ENCODE measurements at regions not wholly inside any gene's neighbourhood (a gene's known extent, or its start where the extent isn't known, plus 50 kb on each side); places are given as distances from the start of the nearest gene placed in this dataset.
A peak's percentile ranks its signal among the peaks of the same experiment; 100 is the strongest.

DNA sequence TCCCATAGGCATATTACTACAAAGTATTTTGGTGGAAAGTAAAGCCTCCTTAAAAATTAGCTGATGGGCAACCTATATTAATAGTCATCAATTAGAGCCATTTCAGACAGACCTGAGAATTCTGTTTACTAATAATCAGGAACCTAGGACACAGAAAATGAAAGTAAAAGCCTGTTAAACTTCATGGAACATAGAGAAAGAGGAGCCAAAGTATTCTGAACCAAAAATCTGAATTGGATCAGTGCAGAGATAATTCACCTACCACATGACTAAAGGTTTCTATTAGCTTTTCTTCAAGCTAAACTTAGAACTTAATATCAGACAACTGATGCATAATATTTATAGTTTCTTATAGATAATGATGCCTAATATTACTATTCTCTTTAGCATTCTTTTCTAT lies 204.5 kb upstream of the RHOBTB1 start:
- no peak overlapping the region for H2AFZ ChIP-seq
- no peaks in the 10 kb centered on the region for H3K4me1 ChIP-seq (ENCODE audit: insufficient read depth)
- no peaks in the 10 kb centered on the region for H3K79me2 ChIP-seq (ENCODE audit: insufficient read depth)
- no peak overlapping the region for H3K4me2 ChIP-seq (ENCODE audit: unreplicated experiment)
- no peak for TF ChIP-seq EZH2phosphoT487 (IDR thresholded peaks at IDR 0.05; ENCODE audit: insufficient read depth, low read depth)
- no peak for TF ChIP-seq EZH2 (IDR thresholded peaks at IDR 0.05; ENCODE audit: insufficient read depth, poor library complexity, severe bottlenecking)
- no peaks in the 10 kb centered on the region for H3K36me3 ChIP-seq (ENCODE audit: low read depth)
- H3K9ac ChIP-seq: no peak overlapping the region
- no peaks in the 10 kb centered on the region for H3F3A ChIP-seq (ENCODE audit: insufficient read depth)
- no peaks in the 10 kb centered on the region for H3K9me2 ChIP-seq (ENCODE audit: insufficient read depth)
- no peaks in the 10 kb centered on the region for H3K9me3 ChIP-seq (ENCODE audit: low read depth)
- no peak overlapping the region for H3K27ac ChIP-seq
- in situ Hi-C loops (cut with MboI): loop anchor here (10.0 kb wide), 1 partner anchor 586 kb away; no protein-coding TSS in a partner anchor
- H3K27me3 ChIP-seq (replicated peaks; ENCODE audit: insufficient read depth): no peaks in the 10 kb centered on the region
- H4K20me1 ChIP-seq (ENCODE audit: insufficient read depth): no peaks in the 10 kb centered on the region
- no peak overlapping the region for H3K4me3 ChIP-seq
- DNase-seq: no peak

DNA sequence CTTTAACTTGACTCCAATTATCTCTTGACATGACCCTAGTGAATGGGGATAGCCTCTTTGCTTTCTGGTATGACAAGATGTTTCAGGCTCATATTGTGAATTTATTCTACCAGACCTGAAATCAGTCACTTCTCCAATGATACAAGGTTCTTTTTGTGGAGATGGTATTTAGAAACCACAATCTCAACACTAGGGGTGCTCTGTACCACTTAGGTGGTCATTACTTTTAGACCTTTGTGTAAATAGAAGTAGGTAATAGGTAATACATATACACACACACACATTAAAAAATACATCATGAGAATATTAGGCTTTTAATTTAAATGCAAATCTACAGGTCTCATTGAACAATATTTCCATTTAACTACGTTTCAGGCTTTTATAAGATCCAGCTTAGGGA lies 199.0 kb upstream of the RHOBTB1 start:
- Histone ChIP-seq H4K20me1 (ENCODE audit: insufficient read depth) (no peaks in the 10 kb centered on the region), H3K9me2 (ENCODE audit: insufficient read depth) (no peaks in the 10 kb centered on the region), H3K79me2 (ENCODE audit: insufficient read depth) (no peaks in the 10 kb centered on the region), H3K9ac (no peak overlapping the region), H3K4me2 (ENCODE audit: unreplicated experiment) (no peak overlapping the region), H2AFZ (no peak overlapping the region), H3F3A (ENCODE audit: insufficient read depth) (0 out of 2 replicates have a peak, but pooled peaks cover 6% of the 10 kb centered on the region), H3K36me3 (ENCODE audit: low read depth) (no peaks in the 10 kb centered on the region), H3K9me3 (ENCODE audit: low read depth) (no peaks in the 10 kb centered on the region), H3K4me1 (ENCODE audit: insufficient read depth) (0 out of 2 replicates have a peak, but pooled peaks cover 2% of the 10 kb centered on the region), H3K27ac (no peak overlapping the region), H3K27me3 (replicated peaks; ENCODE audit: insufficient read depth) (no peaks in the 10 kb centered on the region), H3K4me3 (no peak overlapping the region)
- WGBS, 2 experiments (ENCODE audit: low coverage in 1 of 2, low lambda C conversion rate in 2 of 2, missing lambda C conversion rate in 2 of 2): 31 to 54% methylated on average over 1 of the region's 1 CpG
- in situ Hi-C loops (cut with MboI): loop anchor here (10.0 kb wide), 1 partner anchor 592 kb away; no protein-coding TSS in a partner anchor
- no peak for DNase-seq
- TF ChIP-seq EZH2 (IDR thresholded peaks at IDR 0.05; ENCODE audit: insufficient read depth, poor library complexity, severe bottlenecking) (no peak), EZH2phosphoT487 (IDR thresholded peaks at IDR 0.05; ENCODE audit: insufficient read depth, low read depth) (no peak)

- no peak overlapping the region for H3K27ac ChIP-seq
- no peak overlapping the region for H3K9ac ChIP-seq
- H3K4me3 ChIP-seq: no peak overlapping the region
- H3K4me2 ChIP-seq (ENCODE audit: unreplicated experiment): no peak overlapping the region
- no peaks in the 10 kb centered on the region for H4K20me1 ChIP-seq (ENCODE audit: insufficient read depth)
- TF ChIP-seq EZH2phosphoT487 (IDR thresholded peaks at IDR 0.05; ENCODE audit: insufficient read depth, low read depth) (no peak), EZH2 (IDR thresholded peaks at IDR 0.05; ENCODE audit: insufficient read depth, poor library complexity, severe bottlenecking) (no peak)
- no peaks in the 10 kb centered on the region for H3K9me2 ChIP-seq (ENCODE audit: insufficient read depth)
- H3F3A ChIP-seq (ENCODE audit: insufficient read depth): 0 out of 2 replicates have a peak, but pooled peaks cover 6% of the 10 kb centered on the region
- H3K36me3 ChIP-seq (ENCODE audit: low read depth): no peaks in the 10 kb centered on the region
- H3K9me3 ChIP-seq (ENCODE audit: low read depth): no peaks in the 10 kb centered on the region
- H3K4me1 ChIP-seq (ENCODE audit: insufficient read depth): peaks cover 2% of the 10 kb centered on the region; the same call in 1 of the 2 replicates
- DNase-seq: peak; percentile 73
- in situ Hi-C loops (cut with MboI): loop anchor here (10.0 kb wide), 1 partner anchor 594 kb away; no protein-coding TSS in a partner anchor
- no peaks in the 10 kb centered on the region for H3K27me3 ChIP-seq (replicated peaks; ENCODE audit: insufficient read depth)
- no peaks in the 10 kb centered on the region for H3K79me2 ChIP-seq (ENCODE audit: insufficient read depth)
- H2AFZ ChIP-seq: 0 out of 2 replicates have a peak overlapping the region, but pooled peaks have one; percentile 17
- 15 to 16% methylated on average over 7 of the region's 7 CpGs for WGBS, 2 experiments (ENCODE audit: low coverage in 1 of 2, low lambda C conversion rate in 2 of 2, missing lambda C conversion rate in 2 of 2)
These were observed 196.9 kb upstream of the RHOBTB1 start for GRCh38 chr10:61140765-61141392.

DNA sequence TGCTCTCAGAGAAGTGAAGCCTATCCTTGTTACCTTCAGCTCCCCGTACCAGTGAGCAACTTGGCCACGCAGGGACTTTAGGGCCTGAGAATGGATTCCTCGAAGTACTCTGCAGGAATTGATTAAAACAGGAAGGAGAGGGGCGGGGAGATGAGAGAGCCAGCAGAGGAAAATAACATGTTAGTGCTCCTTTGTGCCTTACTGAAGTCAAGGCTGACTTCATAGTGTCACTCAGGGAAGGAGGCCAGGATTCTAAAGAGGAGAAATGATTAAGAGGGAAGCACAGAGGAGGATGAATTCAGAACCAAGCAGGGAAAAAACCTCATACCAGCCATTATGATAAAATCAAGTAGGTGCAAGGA lies 195.6 kb upstream of the RHOBTB1 start:
- Histone ChIP-seq H4K20me1 (ENCODE audit: insufficient read depth) (no peaks in the 10 kb centered on the region), H3K4me1 (ENCODE audit: insufficient read depth) (peaks cover 2% of the 10 kb centered on the region; the same call in 1 of the 2 replicates), H3K9me2 (ENCODE audit: insufficient read depth) (no peaks in the 10 kb centered on the region), H3K9me3 (ENCODE audit: low read depth) (no peaks in the 10 kb centered on the region), H3F3A (ENCODE audit: insufficient read depth) (0 out of 2 replicates have a peak, but pooled peaks cover 6% of the 10 kb centered on the region), H2AFZ (peak overlapping the region; percentile 46), H3K27me3 (replicated peaks; ENCODE audit: insufficient read depth) (no peaks in the 10 kb centered on the region), H3K4me3 (no peak overlapping the region), H3K27ac (no peak overlapping the region), H3K9ac (no peak overlapping the region), H3K4me2 (ENCODE audit: unreplicated experiment) (no peak overlapping the region), H3K79me2 (ENCODE audit: insufficient read depth) (no peaks in the 10 kb centered on the region), H3K36me3 (ENCODE audit: low read depth) (no peaks in the 10 kb centered on the region)
- no peak for TF ChIP-seq EZH2phosphoT487 (IDR thresholded peaks at IDR 0.05; ENCODE audit: insufficient read depth, low read depth)
- TF ChIP-seq EZH2 (IDR thresholded peaks at IDR 0.05; ENCODE audit: insufficient read depth, poor library complexity, severe bottlenecking): no peak
- in situ Hi-C loops (cut with MboI): no loop called here
- 18 to 20% methylated on average over 4 of the region's 4 CpGs for WGBS, 2 experiments (ENCODE audit: low coverage in 1 of 2, low lambda C conversion rate in 2 of 2, missing lambda C conversion rate in 2 of 2)
- DNase-seq: peak; percentile 20
